ENCODE measurements at regions not wholly inside any gene's neighbourhood (a gene's known extent, or its start where the extent isn't known, plus 50 kb on each side); places are given as distances from the start of the nearest gene placed in this dataset.
"Not testable (repeated sequence)": the region's sequence is repeated elsewhere in the genome, so short reads cannot be mapped to it uniquely, and the experiment has no call there.

- no peak for ATAC-seq
Measured at GRCh38 chr20:52049001-52049731, 142.4 kb downstream of the ZFP64 start.

- ATAC-seq, result no peak
Measured at GRCh38 chr20:52047811-52048764, 143.5 kb downstream of the ZFP64 start.

- no peak for ATAC-seq
Measured at GRCh38 chr20:52041966-52042365, 149.6 kb downstream of the ZFP64 start.

GRCh38 chr20:52039790-52040189 lies 151.8 kb downstream of the ZFP64 start:
- no peak for ATAC-seq

GRCh38 chr20:52038632-52039031 lies 152.9 kb downstream of the ZFP64 start:
- ATAC-seq, result not testable (repeated sequence)

GRCh38 chr20:52037370-52037769 lies 154.2 kb downstream of the ZFP64 start:
- no peak for ATAC-seq

GRCh38 chr20:52035977-52036376 lies 155.6 kb downstream of the ZFP64 start:
- ATAC-seq, result no peak

- peak; percentile 59 for ATAC-seq
Measured at GRCh38 chr20:52035498-52035897, 156.1 kb downstream of the ZFP64 start.

GRCh38 chr20:52034581-52034980 lies 157.0 kb downstream of the ZFP64 start:
- no peak for ATAC-seq

GRCh38 chr20:52033313-52033712 lies 158.3 kb downstream of the ZFP64 start:
- no peak for ATAC-seq

- not testable (repeated sequence) for ATAC-seq
Measured at GRCh38 chr20:52032304-52032683, 159.3 kb downstream of the ZFP64 start.

GRCh38 chr20:52031563-52032303 lies 159.8 kb downstream of the ZFP64 start:
- no peak for ATAC-seq

- ATAC-seq, result no peak
Measured at GRCh38 chr20:52031206-52031562, 160.4 kb downstream of the ZFP64 start.

GRCh38 chr20:52029129-52029528 lies 162.4 kb downstream of the ZFP64 start:
- ATAC-seq, result not testable (repeated sequence)

- no peak for ATAC-seq
Measured at GRCh38 chr20:52025938-52026337, 165.6 kb downstream of the ZFP64 start.

GRCh38 chr20:52019313-52019712 lies 172.3 kb downstream of the ZFP64 start:
- ATAC-seq, result no peak

GRCh38 chr20:52017669-52018317 lies 173.8 kb downstream of the ZFP64 start:
- no peak for ATAC-seq

GRCh38 chr20:52016022-52016421 lies 175.6 kb downstream of the ZFP64 start:
- no peak for ATAC-seq

GRCh38 chr20:52015155-52015554 lies 176.4 kb downstream of the ZFP64 start:
- no peak for ATAC-seq

GRCh38 chr20:52012079-52012478 lies 179.5 kb downstream of the ZFP64 start:
- no peak for ATAC-seq

- no peak for ATAC-seq
Measured at GRCh38 chr20:52011093-52011492, 180.5 kb downstream of the ZFP64 start.

GRCh38 chr20:52010541-52010940 lies 181.0 kb downstream of the ZFP64 start:
- no peak for ATAC-seq

GRCh38 chr20:52008874-52009273 lies 182.7 kb downstream of the ZFP64 start:
- no peak for ATAC-seq
